Non-pigmented ciliary epithelial cell (primary cell): ENCODE measurements at regions not wholly inside any gene's neighbourhood (a gene's known extent, or its start where the extent isn't known, plus 50 kb on each side); places are given as distances from the start of the nearest gene placed in this dataset.

Source experiments
- DNase-seq: peaks from one replicate; pipeline ENCODE4 v3.0.0-alpha.2; 2010; ENCODE audit warnings: low read depth

GRCh38 chr9:38312406-38312805 lies 80.1 kb upstream of the ALDH1B1 start:
- no peak for DNase-seq

- no peak for DNase-seq
These were observed 80.9 kb upstream of the ALDH1B1 start for GRCh38 chr9:38311382-38312270.

- DNase-seq: no peak
These were observed 82.9 kb upstream of the ALDH1B1 start for GRCh38 chr9:38309324-38310195.

- DNase-seq: no peak
These were observed 84.4 kb upstream of the ALDH1B1 start for GRCh38 chr9:38308136-38308535.

GRCh38 chr9:38306899-38307298 lies 85.6 kb upstream of the ALDH1B1 start:
- no peak for DNase-seq

- DNase-seq: no peak
These were observed 86.9 kb upstream of the ALDH1B1 start for GRCh38 chr9:38305582-38305981.

- no peak for DNase-seq
These were observed 91.0 kb upstream of the ALDH1B1 start for GRCh38 chr9:38301376-38302106.

GRCh38 chr9:38299856-38300255 lies 92.6 kb upstream of the ALDH1B1 start:
- DNase-seq: no peak

GRCh38 chr9:38298904-38299303 lies 93.6 kb upstream of the ALDH1B1 start:
- no peak for DNase-seq

- DNase-seq: no peak
These were observed 94.0 kb upstream of the ALDH1B1 start for GRCh38 chr9:38298503-38298902.

- DNase-seq: no peak
These were observed 95.7 kb upstream of the ALDH1B1 start for GRCh38 chr9:38296807-38297206.

GRCh38 chr9:38295764-38296163 lies 96.7 kb upstream of the ALDH1B1 start:
- DNase-seq: no peak

- DNase-seq: no peak
These were observed 98.1 kb upstream of the ALDH1B1 start for GRCh38 chr9:38294220-38294960.

- no peak for DNase-seq
These were observed 99.5 kb upstream of the ALDH1B1 start for GRCh38 chr9:38293022-38293421.

GRCh38 chr9:38292480-38292879 lies 100.0 kb upstream of the ALDH1B1 start:
- DNase-seq: no peak

GRCh38 chr9:38289866-38290245 lies 102.6 kb upstream of the ALDH1B1 start:
- DNase-seq: no peak

GRCh38 chr9:38289236-38289865 lies 103.2 kb upstream of the ALDH1B1 start:
- DNase-seq: no peak

- no peak for DNase-seq
These were observed 104.0 kb upstream of the ALDH1B1 start for GRCh38 chr9:38288502-38288901.

- no peak for DNase-seq
These were observed 105.0 kb upstream of the ALDH1B1 start for GRCh38 chr9:38287420-38287985.

GRCh38 chr9:38286766-38287165 lies 105.7 kb upstream of the ALDH1B1 start:
- DNase-seq: no peak

- no peak for DNase-seq
These were observed 106.1 kb upstream of the ALDH1B1 start for GRCh38 chr9:38286357-38286756.
